ENCODE measurements at regions not wholly inside any gene's neighbourhood (a gene's known extent, or its start where the extent isn't known, plus 50 kb on each side); places are given as distances from the start of the nearest gene placed in this dataset.

GRCh38 chr15:36434177-36434576, 145.2 kb upstream of the CDIN1 start:
- TF ChIP-seq EZH2phosphoT487 (IDR thresholded peaks at IDR 0.05; ENCODE audit: borderline replicate concordance, low read length) (no peak), CTCF (IDR thresholded peaks at IDR 0.05; ENCODE audit: low read depth, low read length, poor library complexity, severe bottlenecking) (no peak)
